ENCODE measurements at regions not wholly inside any gene's neighbourhood (a gene's known extent, or its start where the extent isn't known, plus 50 kb on each side); places are given as distances from the start of the nearest gene placed in this dataset.

GRCh38 chrX:10054396-10054795 is 87.2 kb downstream of the CLDN34 start:
- ChIA-PET CTCF (no interaction called here), POLR2A (ENCODE audit: low non-redundant PET) (no interaction called here)
- Histone ChIP-seq H3K9me3 (ENCODE audit: low read depth, low read length, poor library complexity, severe bottlenecking) (no peaks in the 10 kb centered on the region), H3K36me3 (ENCODE audit: insufficient read depth, low read length, poor library complexity, severe bottlenecking) (no peaks in the 10 kb centered on the region), H3K27ac (ENCODE audit: low read depth, low read length, poor library complexity, severe bottlenecking) (no peak overlapping the region), H3K4me3 (ENCODE audit: low read depth, low read length, poor library complexity, severe bottlenecking) (no peak overlapping the region), H3K27me3 (replicated peaks; ENCODE audit: insufficient read depth, low read depth, low read length, poor library complexity) (no peaks in the 10 kb centered on the region), H3K4me1 (ENCODE audit: insufficient read depth, low read length, poor library complexity, severe bottlenecking) (no peaks in the 10 kb centered on the region)
- no peak for TF ChIP-seq EZH2 (IDR thresholded peaks at IDR 0.05; ENCODE audit: borderline replicate concordance, low read depth, low read length, poor library complexity, severe bottlenecking)
- intact Hi-C loops (cut with micrococcal nuclease; ENCODE audit: unreplicated experiment) = no loop called here
- no peak for DNase-seq (ENCODE audit: low spot score)
- BruUV-seq (replicated peaks) = no TSS peak

GRCh38 chrX:10055430-10055829 is 88.3 kb downstream of the CLDN34 start:
- Histone ChIP-seq H3K9me3 (ENCODE audit: low read depth, low read length, poor library complexity, severe bottlenecking) (no peaks in the 10 kb centered on the region), H3K27ac (ENCODE audit: low read depth, low read length, poor library complexity, severe bottlenecking) (no peak overlapping the region), H3K4me3 (ENCODE audit: low read depth, low read length, poor library complexity, severe bottlenecking) (no peak overlapping the region), H3K27me3 (replicated peaks; ENCODE audit: insufficient read depth, low read depth, low read length, poor library complexity) (no peaks in the 10 kb centered on the region), H3K36me3 (ENCODE audit: insufficient read depth, low read length, poor library complexity, severe bottlenecking) (no peaks in the 10 kb centered on the region), H3K4me1 (ENCODE audit: insufficient read depth, low read length, poor library complexity, severe bottlenecking) (no peaks in the 10 kb centered on the region)
- CTCF ChIA-PET = no interaction called here
- BruUV-seq (replicated peaks) = no TSS peak
- no peak for DNase-seq (ENCODE audit: low spot score)
- intact Hi-C loops (cut with micrococcal nuclease; ENCODE audit: unreplicated experiment) = no loop called here
- no peak for TF ChIP-seq CTCF (conservative IDR thresholded peaks at IDR 0.05; ENCODE audit: low read depth, low read length)
- no peak for TF ChIP-seq EZH2 (IDR thresholded peaks at IDR 0.05; ENCODE audit: borderline replicate concordance, low read depth, low read length, poor library complexity, severe bottlenecking)
- POLR2A ChIA-PET (ENCODE audit: low non-redundant PET) = no interaction called here

GRCh38 chrX:10062352-10062751 is 94.4 kb upstream of the CLCN4 start:
- CTCF ChIA-PET = no interaction called here
- POLR2A ChIA-PET (ENCODE audit: low non-redundant PET) = no interaction called here

GRCh38 chrX:10062980-10063379 is 93.8 kb upstream of the CLCN4 start:
- Histone ChIP-seq H3K4me1 (ENCODE audit: insufficient read depth, low read length, poor library complexity, severe bottlenecking) (no peaks in the 10 kb centered on the region), H3K9me3 (ENCODE audit: low read depth, low read length, poor library complexity, severe bottlenecking) (no peaks in the 10 kb centered on the region), H3K27ac (ENCODE audit: low read depth, low read length, poor library complexity, severe bottlenecking) (no peak overlapping the region), H3K36me3 (ENCODE audit: insufficient read depth, low read length, poor library complexity, severe bottlenecking) (peaks cover 11% of the 10 kb centered on the region), H3K27me3 (replicated peaks; ENCODE audit: insufficient read depth, low read depth, low read length, poor library complexity) (no peaks in the 10 kb centered on the region), H3K4me3 (ENCODE audit: low read depth, low read length, poor library complexity, severe bottlenecking) (no peak overlapping the region)
- CTCF ChIA-PET = no interaction called here
- DNase-seq (ENCODE audit: low spot score) = no peak
- TF ChIP-seq EZH2 (IDR thresholded peaks at IDR 0.05; ENCODE audit: borderline replicate concordance, low read depth, low read length, poor library complexity, severe bottlenecking) (no peak), CTCF (conservative IDR thresholded peaks at IDR 0.05; ENCODE audit: low read depth, low read length) (no peak)
- POLR2A ChIA-PET (ENCODE audit: low non-redundant PET) = interaction anchor here (0.6 kb wide), 1 partner anchor 509 kb away, joined by 3 read pairs; no protein-coding TSS in a partner anchor
- intact Hi-C loops (cut with micrococcal nuclease; ENCODE audit: unreplicated experiment) = no loop called here
- no TSS peak for BruUV-seq (replicated peaks)

More at GRCh38 chrX:10062352-10062751, 94.4 kb upstream of the CLCN4 start:
- Histone ChIP-seq H3K9me3 (ENCODE audit: low read depth, low read length, poor library complexity, severe bottlenecking) (no peaks in the 10 kb centered on the region), H3K4me1 (ENCODE audit: insufficient read depth, low read length, poor library complexity, severe bottlenecking) (no peaks in the 10 kb centered on the region), H3K27me3 (replicated peaks; ENCODE audit: insufficient read depth, low read depth, low read length, poor library complexity) (no peaks in the 10 kb centered on the region), H3K27ac (ENCODE audit: low read depth, low read length, poor library complexity, severe bottlenecking) (no peak overlapping the region), H3K4me3 (ENCODE audit: low read depth, low read length, poor library complexity, severe bottlenecking) (no peak overlapping the region), H3K36me3 (ENCODE audit: insufficient read depth, low read length, poor library complexity, severe bottlenecking) (peaks cover 6% of the 10 kb centered on the region)
- TF ChIP-seq EZH2 (IDR thresholded peaks at IDR 0.05; ENCODE audit: borderline replicate concordance, low read depth, low read length, poor library complexity, severe bottlenecking) = no peak
- intact Hi-C loops (cut with micrococcal nuclease; ENCODE audit: unreplicated experiment) = no loop called here
- BruUV-seq (replicated peaks) = no TSS peak
- DNase-seq (ENCODE audit: low spot score) = no peak

All from A673 (cell line).